ENCODE measurements at regions not wholly inside any gene's neighbourhood (a gene's known extent, or its start where the extent isn't known, plus 50 kb on each side); places are given as distances from the start of the nearest gene placed in this dataset.

DNA sequence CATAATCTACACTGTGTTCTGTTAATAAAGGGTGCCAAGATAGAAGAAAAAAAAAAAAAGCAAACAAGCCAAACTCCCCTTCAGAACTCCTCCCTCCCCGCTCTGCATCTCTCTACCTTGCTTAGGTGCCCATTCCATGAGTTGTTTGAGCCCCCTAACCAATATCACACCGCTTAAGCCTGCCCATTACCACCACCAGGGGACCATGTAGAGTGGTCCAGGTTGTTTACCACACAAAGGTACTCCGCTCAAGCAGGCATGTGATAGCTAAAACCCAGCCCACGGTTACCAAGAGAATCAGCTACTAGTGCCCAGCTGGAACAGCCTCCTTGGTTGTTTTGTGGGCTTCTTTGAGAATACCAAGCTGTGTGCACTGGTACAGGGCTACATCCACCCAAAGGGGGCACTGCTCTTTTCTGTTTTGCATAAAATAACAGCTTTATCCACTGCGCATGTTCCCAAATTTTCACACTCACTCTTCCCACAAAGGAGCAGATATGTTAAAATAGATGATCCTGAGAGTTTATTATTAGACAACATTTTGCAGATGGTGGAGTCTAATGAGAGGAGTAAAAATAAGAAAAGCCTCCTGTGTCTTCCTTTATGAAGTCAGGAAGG is 304.1 kb downstream of the DEPDC1B start:
- TF ChIP-seq, protein P1, sequence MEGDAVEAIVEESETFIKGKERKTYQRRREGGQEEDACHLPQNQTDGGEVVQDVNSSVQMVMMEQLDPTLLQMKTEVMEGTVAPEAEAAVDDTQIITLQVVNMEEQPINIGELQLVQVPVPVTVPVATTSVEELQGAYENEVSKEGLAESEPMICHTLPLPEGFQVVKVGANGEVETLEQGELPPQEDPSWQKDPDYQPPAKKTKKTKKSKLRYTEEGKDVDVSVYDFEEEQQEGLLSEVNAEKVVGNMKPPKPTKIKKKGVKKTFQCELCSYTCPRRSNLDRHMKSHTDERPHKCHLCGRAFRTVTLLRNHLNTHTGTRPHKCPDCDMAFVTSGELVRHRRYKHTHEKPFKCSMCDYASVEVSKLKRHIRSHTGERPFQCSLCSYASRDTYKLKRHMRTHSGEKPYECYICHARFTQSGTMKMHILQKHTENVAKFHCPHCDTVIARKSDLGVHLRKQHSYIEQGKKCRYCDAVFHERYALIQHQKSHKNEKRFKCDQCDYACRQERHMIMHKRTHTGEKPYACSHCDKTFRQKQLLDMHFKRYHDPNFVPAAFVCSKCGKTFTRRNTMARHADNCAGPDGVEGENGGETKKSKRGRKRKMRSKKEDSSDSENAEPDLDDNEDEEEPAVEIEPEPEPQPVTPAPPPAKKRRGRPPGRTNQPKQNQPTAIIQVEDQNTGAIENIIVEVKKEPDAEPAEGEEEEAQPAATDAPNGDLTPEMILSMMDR (IDR thresholded peaks at IDR 0.05), result no peak
- no peak for TF ChIP-seq POLR2A (IDR thresholded peaks at IDR 0.05)
